ENCODE measurements at regions not wholly inside any gene's neighbourhood (a gene's known extent, or its start where the extent isn't known, plus 50 kb on each side); places are given as distances from the start of the nearest gene placed in this dataset.

DNA sequence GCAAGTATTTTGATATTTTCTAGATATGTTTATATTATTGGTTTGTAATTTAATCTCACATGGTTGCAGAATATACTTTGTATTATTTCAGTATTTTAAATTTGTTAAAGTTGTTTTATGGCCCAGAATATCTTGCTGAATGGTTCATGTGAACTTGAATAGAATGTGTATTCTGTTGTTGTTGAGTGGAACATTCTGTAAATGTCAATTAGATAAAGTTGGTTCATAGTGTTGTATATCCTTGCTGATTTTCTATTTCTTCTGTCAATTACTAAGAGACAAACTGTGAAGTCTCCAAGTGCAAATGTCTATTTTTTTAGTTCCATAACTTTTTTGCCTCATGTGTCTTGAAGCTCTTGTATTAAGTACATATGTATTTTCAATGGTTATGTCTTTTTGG, 411.7 kb downstream of the NPIPA7 start:
- TF ChIP-seq, protein P1, sequence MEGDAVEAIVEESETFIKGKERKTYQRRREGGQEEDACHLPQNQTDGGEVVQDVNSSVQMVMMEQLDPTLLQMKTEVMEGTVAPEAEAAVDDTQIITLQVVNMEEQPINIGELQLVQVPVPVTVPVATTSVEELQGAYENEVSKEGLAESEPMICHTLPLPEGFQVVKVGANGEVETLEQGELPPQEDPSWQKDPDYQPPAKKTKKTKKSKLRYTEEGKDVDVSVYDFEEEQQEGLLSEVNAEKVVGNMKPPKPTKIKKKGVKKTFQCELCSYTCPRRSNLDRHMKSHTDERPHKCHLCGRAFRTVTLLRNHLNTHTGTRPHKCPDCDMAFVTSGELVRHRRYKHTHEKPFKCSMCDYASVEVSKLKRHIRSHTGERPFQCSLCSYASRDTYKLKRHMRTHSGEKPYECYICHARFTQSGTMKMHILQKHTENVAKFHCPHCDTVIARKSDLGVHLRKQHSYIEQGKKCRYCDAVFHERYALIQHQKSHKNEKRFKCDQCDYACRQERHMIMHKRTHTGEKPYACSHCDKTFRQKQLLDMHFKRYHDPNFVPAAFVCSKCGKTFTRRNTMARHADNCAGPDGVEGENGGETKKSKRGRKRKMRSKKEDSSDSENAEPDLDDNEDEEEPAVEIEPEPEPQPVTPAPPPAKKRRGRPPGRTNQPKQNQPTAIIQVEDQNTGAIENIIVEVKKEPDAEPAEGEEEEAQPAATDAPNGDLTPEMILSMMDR (IDR thresholded peaks at IDR 0.05 in 4 of 5, conservative IDR thresholded peaks at IDR 0.05 in 1 of 5): no peak
- no peak for TF ChIP-seq POLR2A (IDR thresholded peaks at IDR 0.05)

Measured in gastrocnemius medialis (tissue), 4 donors.